ENCODE measurements at regions not wholly inside any gene's neighbourhood (a gene's known extent, or its start where the extent isn't known, plus 50 kb on each side); places are given as distances from the start of the nearest gene placed in this dataset.

GRCh38 chr2:49259926-49260325, 105.6 kb upstream of the FSHR start:
- TF ChIP-seq POLR2A (IDR thresholded peaks at IDR 0.05; ENCODE audit: low read depth, low read length), result no peak
- TF ChIP-seq TAF1 (IDR thresholded peaks at IDR 0.05; ENCODE audit: borderline replicate concordance, low read depth, low read length), result no peak

All from GM12892 (cell line).